ENCODE measurements at regions not wholly inside any gene's neighbourhood (a gene's known extent, or its start where the extent isn't known, plus 50 kb on each side); places are given as distances from the start of the nearest gene placed in this dataset.

- TF ChIP-seq POLR2AphosphoS5 (IDR thresholded peaks at IDR 0.05; ENCODE audit: low read depth, low read length) (no peak), CTCF (IDR thresholded peaks at IDR 0.05) (peak; percentile 25; the same call in 1 of the 2 replicates), TCF7L2 (IDR thresholded peaks at IDR 0.05; ENCODE audit: low read depth, low read length) (no peak)
These were observed 139.9 kb upstream of the GRIA4 start for GRCh38 chr11:105469931-105470330.
